ENCODE measurements at regions not wholly inside any gene's neighbourhood (a gene's known extent, or its start where the extent isn't known, plus 50 kb on each side); places are given as distances from the start of the nearest gene placed in this dataset.

DNA sequence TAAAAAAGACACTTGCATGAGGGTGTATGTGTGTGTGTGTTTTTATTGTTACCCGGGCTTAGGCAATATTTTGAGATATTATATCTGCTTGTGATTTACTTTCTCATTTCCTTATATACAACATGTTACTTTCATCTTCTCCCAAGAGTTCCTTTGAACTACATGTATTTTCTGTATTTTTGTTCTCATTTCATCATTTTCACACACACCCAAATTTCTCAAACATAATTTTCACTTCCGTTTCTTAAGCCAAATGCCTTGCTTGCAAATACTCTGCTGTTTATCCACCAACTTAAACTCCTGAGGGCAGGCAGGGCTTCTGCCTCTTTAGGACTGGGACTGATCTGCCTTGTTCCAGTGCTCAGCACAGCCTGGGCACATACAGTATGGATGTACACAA lies 69.3 kb upstream of the FYN start:
- no peak for TF ChIP-seq POLR2AphosphoS5 (IDR thresholded peaks at IDR 0.05; ENCODE audit: low read depth, low read length)
- TF ChIP-seq TAF1 (IDR thresholded peaks at IDR 0.05; ENCODE audit: low read depth, low read length): no peak
